ENCODE measurements at regions not wholly inside any gene's neighbourhood (a gene's known extent, or its start where the extent isn't known, plus 50 kb on each side); places are given as distances from the start of the nearest gene placed in this dataset.

DNA sequence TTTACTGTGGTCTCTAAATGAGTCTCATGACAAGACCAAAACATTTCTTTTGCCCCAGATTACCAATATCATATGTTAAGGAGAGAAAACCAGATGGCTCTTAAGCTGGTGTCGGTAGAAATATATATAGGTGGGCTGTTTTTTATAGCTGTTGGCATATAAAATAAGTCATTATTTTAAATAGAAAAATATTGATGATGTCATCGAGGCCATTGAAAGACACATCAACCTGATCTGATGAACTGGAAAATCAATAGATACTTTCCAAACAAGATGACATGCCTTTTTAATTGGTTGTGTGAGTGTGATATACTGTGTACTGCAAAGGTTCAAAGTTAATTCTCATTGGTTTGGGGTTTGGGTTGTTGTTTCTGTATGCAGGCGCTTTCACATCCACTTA is 617.3 kb downstream of the CCDC171 start:
- no peak overlapping the region for H3K4me3 ChIP-seq (ENCODE audit: low read depth, low read length)
- ChIA-PET POLR2A (no interaction called here), CTCF (no interaction called here)
- no peak for TF ChIP-seq CTCF (IDR thresholded peaks at IDR 0.05; ENCODE audit: insufficient read depth, low read length, missing control alignments)
- no peak for DNase-seq (ENCODE audit: low read depth, low spot score)

DNA sequence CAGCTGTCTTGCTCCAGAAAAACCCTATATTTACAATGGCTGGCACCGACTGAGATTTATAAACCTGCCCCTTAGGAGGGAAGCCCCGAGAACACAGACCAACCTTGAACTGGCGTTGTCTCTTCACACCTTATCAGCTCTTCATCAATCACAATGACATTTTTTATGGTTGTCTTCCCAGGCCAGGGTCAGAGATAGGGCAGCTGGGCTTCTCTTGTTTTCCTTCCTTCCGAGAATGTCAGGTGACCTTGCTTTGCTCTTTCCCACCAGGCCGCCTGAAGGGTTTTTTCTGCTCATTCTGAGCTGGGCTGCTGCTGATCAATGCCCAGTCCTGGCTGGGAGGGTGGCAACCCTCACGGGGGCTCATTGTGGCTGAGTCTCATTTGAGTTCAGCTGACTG is 619.1 kb downstream of the CCDC171 start:
- TF ChIP-seq CTCF (IDR thresholded peaks at IDR 0.05; ENCODE audit: insufficient read depth, low read length, missing control alignments) = no peak
- H3K4me3 ChIP-seq (ENCODE audit: low read depth, low read length) = no peak overlapping the region
- POLR2A ChIA-PET = no interaction called here
- CTCF ChIA-PET = interaction anchor here (1.4 kb wide), 2 partner anchors 18 to 335 kb away, joined by 3 read pairs; no protein-coding TSS in a partner anchor
- DNase-seq (ENCODE audit: low read depth, low spot score) = no peak

GRCh38 chr9:16172796-16173195 is 620.0 kb downstream of the CCDC171 start:
- TF ChIP-seq CTCF (IDR thresholded peaks at IDR 0.05; ENCODE audit: insufficient read depth, low read length, missing control alignments) = no peak
- CTCF ChIA-PET = interaction anchor here (0.6 to 1.4 kb wide), 3 partner anchors 19 to 701 kb away, joined by 3 read pairs; no protein-coding TSS in a partner anchor
- no peak for DNase-seq (ENCODE audit: low read depth, low spot score)

DNA sequence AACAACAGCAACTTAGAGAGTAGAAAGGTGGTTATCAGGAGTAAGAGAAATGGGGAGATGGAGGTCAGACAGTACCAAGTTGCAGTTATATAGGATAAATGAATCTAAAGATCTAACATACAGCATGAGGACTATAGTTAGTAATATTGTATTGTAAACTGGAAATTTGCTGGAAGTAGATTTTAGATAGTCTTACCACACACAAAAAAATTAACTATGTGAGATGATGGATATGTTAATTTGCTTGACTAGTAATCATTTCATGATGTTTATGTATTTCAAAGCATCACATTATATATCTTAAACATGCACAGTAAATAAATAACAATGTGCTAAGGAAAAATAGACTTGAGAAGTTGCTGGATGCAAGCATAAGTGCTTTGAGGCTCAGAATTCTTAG is 622.1 kb downstream of the CCDC171 start:
- ChIA-PET POLR2A (no interaction called here), CTCF (no interaction called here)
- no peak for DNase-seq (ENCODE audit: low read depth, low spot score)
- no peak overlapping the region for H3K4me3 ChIP-seq (ENCODE audit: low read depth, low read length)
- TF ChIP-seq CTCF (IDR thresholded peaks at IDR 0.05; ENCODE audit: insufficient read depth, low read length, missing control alignments) = no peak

More at GRCh38 chr9:16172796-16173195, 620.0 kb downstream of the CCDC171 start:
- H3K4me3 ChIP-seq (ENCODE audit: low read depth, low read length) = no peak overlapping the region
- POLR2A ChIA-PET = interaction anchor here (0.6 kb wide), 1 partner anchor 486 kb away, joined by 3 read pairs; no protein-coding TSS in a partner anchor

GRCh38 chr9:16175461-16175860 is 622.6 kb downstream of the CCDC171 start:
- POLR2A ChIA-PET = no interaction called here
- no peak for DNase-seq (ENCODE audit: low read depth, low spot score)
- CTCF ChIA-PET = no interaction called here
- TF ChIP-seq CTCF (IDR thresholded peaks at IDR 0.05; ENCODE audit: insufficient read depth, low read length, missing control alignments) = no peak
- H3K4me3 ChIP-seq (ENCODE audit: low read depth, low read length) = no peak overlapping the region

GRCh38 chr9:16178294-16178693 is 625.5 kb downstream of the CCDC171 start:
- ChIA-PET CTCF (interaction anchor here (1.3 kb wide), 1 partner anchor 341 kb away, joined by 3 read pairs; no protein-coding TSS in a partner anchor), POLR2A (no interaction called here)
- H3K4me3 ChIP-seq (ENCODE audit: low read depth, low read length) = no peak overlapping the region
- TF ChIP-seq CTCF (IDR thresholded peaks at IDR 0.05; ENCODE audit: insufficient read depth, low read length, missing control alignments) = no peak
- no peak for DNase-seq (ENCODE audit: low read depth, low spot score)

Measured in AG04449 (cell line).